Psoas muscle (tissue), 7 donors: ENCODE measurements at regions not wholly inside any gene's neighbourhood (a gene's known extent, or its start where the extent isn't known, plus 50 kb on each side); places are given as distances from the start of the nearest gene placed in this dataset.
"Not testable (repeated sequence)": the region's sequence is repeated elsewhere in the genome, so short reads cannot be mapped to it uniquely, and the experiment has no call there.

ENCODE experiments used
- ATAC-seq, 4 donors: fragments of 200-7000 bp; cut with Tn5 transposase; one replicate each; pipeline ENCODE4 v1.9.1; 2020; ENCODE audit warnings: moderate library complexity in 3 of 4, mild to moderate bottlenecking in 2 of 4
- DNase-seq, 2 donors: peaks; one replicate each; pipeline ENCODE4 v3.0.0-alpha.2; 2020
- H3K27ac ChIP-seq: fragments of 200-600 bp; one replicate; pipeline ENCODE4 v1.8.0; 2022
- H3K27me3 ChIP-seq, 3 donors: fragments of 200-600 bp in 1 of 3; one replicate each; pipeline versions ENCODE4 v1.6.1 to v1.8.0; 2013 to 2022; ENCODE audit warnings: low read length in 2 of 3, mild to moderate bottlenecking in 2 of 3, moderate library complexity in 1 of 3; ENCODE audit not compliant: insufficient read depth in 3 of 3
- H3K36me3 ChIP-seq, 2 donors: fragments of 200-600 bp in 1 of 2; one replicate each; pipeline versions ENCODE4 v1.6.1 to v1.8.0; 2013 to 2022; ENCODE audit warnings: low read depth in 1 of 2, mild to moderate bottlenecking in 1 of 2, moderate library complexity in 1 of 2; ENCODE audit not compliant: insufficient read depth in 1 of 2
- H3K4me1 ChIP-seq: fragments of 200-600 bp; one replicate; pipeline ENCODE4 v1.8.0; 2022
- H3K4me3 ChIP-seq: fragments of 200-600 bp; one replicate; pipeline ENCODE4 v1.8.0; 2022; ENCODE audit warnings: mild to moderate bottlenecking
- H3K9me3 ChIP-seq: fragments of 200-600 bp; one replicate; pipeline ENCODE4 v1.8.0; 2022
- CTCF ChIP-seq: fragments of 200-600 bp; IDR thresholded peaks from one replicate; pipeline ENCODE4 v1.8.0; 2022; ENCODE audit warnings: antibody characterized with exemption
- WGBS, 3 donors: extraction: QIAGEN DNeasy Blood & Tissue Kit; methylation state at CpG; one replicate each; pipeline versions ENCODE4 v1.1.6 to v1.1.7; 2013; 5-methylcytosine and 5-hydroxymethylcytosine counted together
- intact Hi-C, 2 donors: fragments of 100-400 bp; cut with DNase I; formaldehyde crosslinking; loops; one replicate each; pipeline versions ENCODE4 v1.11.0 to v1.14.2; 2022
- donor health status: healthy with polysubstance abuse.
- donor health status: DM: no; HTN: no; CAD: no; lungs with moderate emphysema.
- donor health status: Bipolar disorder and iron deficiency.
- donor health status: healthy.
- donor health status: DM: yes; HTN: yes; CAD: no.
- donor health status: DM: no; HTN: no; CAD: no.
- donor health status: DM: yes; HTN: yes; CAD: no.

DNA sequence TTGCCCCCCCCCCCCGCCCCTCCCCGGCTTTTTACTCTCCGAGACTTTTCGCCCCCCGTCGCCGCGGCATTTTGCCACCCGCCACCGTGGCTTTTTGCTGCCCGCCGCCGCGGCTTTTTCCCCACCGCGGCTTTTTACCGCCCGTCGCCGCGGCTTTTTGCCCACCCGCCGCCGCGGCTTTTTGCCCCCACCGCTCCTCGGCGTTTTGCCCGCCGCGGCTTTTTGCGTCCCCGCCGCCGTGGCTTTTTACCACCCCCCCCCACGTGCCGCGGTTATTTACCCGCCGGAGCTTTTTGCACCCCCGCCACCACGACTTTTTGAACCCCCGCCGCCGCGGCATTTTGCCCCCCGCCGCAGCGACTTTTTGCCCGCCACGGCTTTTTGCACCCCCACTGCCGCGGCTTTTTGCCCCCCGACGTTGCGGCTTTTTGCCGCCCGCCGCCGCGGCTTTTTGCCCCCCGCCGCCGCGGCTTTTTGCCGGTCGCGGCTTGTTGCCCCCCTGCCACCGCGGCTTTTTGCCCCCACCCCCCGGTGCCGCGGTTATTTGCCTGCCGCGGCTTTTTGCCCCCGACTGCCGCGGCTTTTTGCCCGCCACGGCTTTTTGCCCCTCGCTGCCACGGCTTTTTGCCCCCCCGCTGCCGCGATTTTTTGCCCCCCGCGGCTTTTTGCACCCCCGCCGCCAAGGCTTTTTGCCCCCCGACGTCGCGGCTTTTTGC lies 461.1 kb downstream of the ZNF33B start:
- Histone ChIP-seq H3K4me3 (no peak overlapping the region), H3K4me1 (no peaks in the 10 kb centered on the region), H3K27ac (no peak overlapping the region), H3K27me3 (peaks cover 0 to 42% (median 2%) of the 10 kb centered on the region in 3 donors), H3K9me3 (no peaks in the 10 kb centered on the region), H3K36me3 (no peaks in the 10 kb centered on the region)
- ATAC-seq (no peak), DNase-seq (peak in 1 of 2 donors; percentile 53)
- no peak for TF ChIP-seq CTCF
- WGBS, 3 donors: 3 to 6% (median 6%) methylated on average over 32 to 89 of the region's 93 CpGs
- intact Hi-C loops: loop anchor here in 1 of 2 donors (10.0 kb wide), 1 partner anchor 928 kb away; no protein-coding TSS in a partner anchor

GRCh38 chr10:42150428-42151061 lies 487.8 kb downstream of the ZNF33B start:
- no peak for DNase-seq
- intact Hi-C loops: no loop called here
- Histone ChIP-seq H3K4me1 (no peaks in the 10 kb centered on the region), H3K27ac (no peak overlapping the region), H3K9me3 (no peaks in the 10 kb centered on the region), H3K4me3 (no peak overlapping the region), H3K27me3 (peaks cover 0 to 11% (median 0%) of the 10 kb centered on the region in 3 donors), H3K36me3 (no peaks in the 10 kb centered on the region)
- 36 to 55% (median 45%) methylated on average over 52 to 59 of the region's 59 CpGs for WGBS, 3 donors
- ATAC-seq: no peak
- no peak for TF ChIP-seq CTCF

DNA sequence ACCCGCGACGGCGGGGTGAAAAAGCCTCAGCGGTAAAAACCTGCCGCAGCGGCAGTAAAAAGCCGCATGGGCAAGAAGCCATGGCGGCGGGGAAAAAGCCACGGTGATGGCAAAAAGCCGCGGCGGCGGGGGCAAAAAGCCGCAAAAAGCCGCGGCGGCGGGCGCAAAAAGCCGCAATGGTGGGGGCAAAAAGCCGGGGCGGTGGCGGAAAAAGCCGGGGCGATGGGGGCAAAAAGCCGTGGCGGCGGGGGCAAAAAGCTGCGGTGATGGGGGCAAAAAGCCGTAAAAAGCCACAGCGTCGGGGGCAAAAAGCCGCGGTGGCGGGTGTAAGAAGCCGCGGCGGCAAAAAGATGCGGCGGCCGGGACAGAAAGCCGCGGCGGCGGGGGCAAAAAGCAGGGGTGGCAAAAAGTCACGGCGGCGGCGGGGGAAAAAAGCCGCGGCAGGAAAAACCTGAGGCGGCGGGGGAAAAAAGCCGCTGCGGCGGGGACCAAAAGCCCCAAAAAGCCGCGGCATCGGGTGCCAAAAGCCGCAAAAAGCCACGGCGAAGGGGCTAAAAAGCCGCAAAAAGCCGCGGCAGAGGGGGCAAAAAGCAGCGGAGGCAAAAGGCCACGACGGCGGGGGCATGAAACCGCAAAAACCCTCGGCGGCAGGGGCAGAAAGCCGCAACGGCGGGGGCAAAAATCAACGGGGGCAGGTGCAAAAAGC lies 488.5 kb downstream of the ZNF33B start:
- no peak for TF ChIP-seq CTCF
- WGBS, 3 donors: 40 to 64% (median 54%) methylated on average over 78 of the region's 78 CpGs
- no peak overlapping the region for H3K4me3 ChIP-seq
- no peak overlapping the region for H3K27ac ChIP-seq
- ATAC-seq (no peak), DNase-seq (peak in 1 of 2 donors; percentile 39)
- intact Hi-C loops: no loop called here
- no peaks in the 10 kb centered on the region for H3K36me3 ChIP-seq
- no peaks in the 10 kb centered on the region for H3K4me1 ChIP-seq
- H3K27me3 ChIP-seq: peaks cover 0 to 11% (median 0%) of the 10 kb centered on the region in 3 donors
- H3K9me3 ChIP-seq: no peaks in the 10 kb centered on the region

DNA sequence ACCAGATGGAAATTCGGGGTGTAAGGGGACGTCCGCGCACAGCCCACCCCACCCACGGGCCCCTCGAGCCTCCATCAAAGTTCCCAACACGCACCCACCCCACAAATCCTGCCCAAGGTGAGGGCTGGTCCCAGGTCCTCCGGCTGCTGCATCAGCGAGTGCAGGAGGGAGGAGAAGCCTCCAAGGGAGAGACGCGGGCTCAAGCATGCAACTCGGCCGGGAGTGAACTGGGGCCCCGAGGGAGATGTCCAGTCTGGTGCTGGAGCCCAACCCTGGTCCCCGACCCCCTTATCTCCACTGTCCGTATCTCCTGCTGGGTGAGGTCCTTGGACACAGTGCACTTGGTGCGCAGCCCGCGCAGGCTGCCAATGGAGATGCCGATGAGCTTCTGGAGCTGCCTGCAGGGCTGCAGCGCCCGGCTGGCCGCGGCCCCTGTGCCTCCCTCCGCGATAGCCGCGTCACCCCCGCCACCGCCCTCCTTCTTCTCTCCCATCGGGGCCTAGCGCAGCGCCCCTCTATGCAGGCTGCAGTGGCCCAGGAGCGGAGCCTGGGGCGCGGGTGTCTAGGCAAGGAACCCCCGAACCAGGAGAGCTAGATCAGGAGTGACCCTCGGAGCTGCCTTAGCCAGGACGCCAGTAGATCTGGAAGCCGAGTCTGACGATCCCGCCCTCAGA lies 489.2 kb downstream of the ZNF33B start:
- H3K9me3 ChIP-seq: no peaks in the 10 kb centered on the region
- peak; percentile 43 to 46 for DNase-seq
- 48 to 71% (median 60%) methylated on average over 37 to 42 of the region's 42 CpGs for WGBS, 3 donors

DNA sequence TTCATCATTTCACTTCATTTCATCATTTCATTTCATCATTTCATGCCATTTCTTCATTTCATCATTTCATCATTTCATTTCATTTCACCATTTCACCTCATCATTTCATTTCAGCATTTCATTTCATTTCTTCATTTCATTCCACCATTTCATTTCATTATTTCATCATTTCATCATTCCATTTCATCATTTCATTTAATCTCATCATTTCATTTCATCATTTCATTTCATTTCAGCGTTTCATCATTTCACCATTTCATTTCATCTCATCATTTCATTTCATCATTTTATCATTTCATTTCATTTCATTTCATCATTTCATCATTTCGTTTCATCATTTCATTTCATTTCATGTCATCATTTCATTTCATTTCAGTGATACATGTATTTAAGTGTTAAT lies 492.2 kb downstream of the ZNF33B start:
- H3K9me3 ChIP-seq, ATAC-seq, H3K36me3 ChIP-seq, H3K4me3 ChIP-seq, H3K4me1 ChIP-seq, H3K27ac ChIP-seq, intact Hi-C loops, DNase-seq: not testable (repeated sequence)
- peaks cover 0 to 11% (median 0%) of the 10 kb centered on the region in 3 donors for H3K27me3 ChIP-seq
- 47 to 60% (median 48%) methylated on average over 2 of the region's 2 CpGs for WGBS, 3 donors

More for the DNA sequence above, 489.2 kb downstream of the ZNF33B start:
- ATAC-seq: no peak
- Histone ChIP-seq H3K36me3 (no peaks in the 10 kb centered on the region), H3K27me3 (peaks cover 0 to 11% (median 0%) of the 10 kb centered on the region in 3 donors), H3K4me3 (no peak overlapping the region), H3K27ac (no peak overlapping the region), H3K4me1 (no peaks in the 10 kb centered on the region)
- intact Hi-C loops: no loop called here
- TF ChIP-seq CTCF: no peak

DNA sequence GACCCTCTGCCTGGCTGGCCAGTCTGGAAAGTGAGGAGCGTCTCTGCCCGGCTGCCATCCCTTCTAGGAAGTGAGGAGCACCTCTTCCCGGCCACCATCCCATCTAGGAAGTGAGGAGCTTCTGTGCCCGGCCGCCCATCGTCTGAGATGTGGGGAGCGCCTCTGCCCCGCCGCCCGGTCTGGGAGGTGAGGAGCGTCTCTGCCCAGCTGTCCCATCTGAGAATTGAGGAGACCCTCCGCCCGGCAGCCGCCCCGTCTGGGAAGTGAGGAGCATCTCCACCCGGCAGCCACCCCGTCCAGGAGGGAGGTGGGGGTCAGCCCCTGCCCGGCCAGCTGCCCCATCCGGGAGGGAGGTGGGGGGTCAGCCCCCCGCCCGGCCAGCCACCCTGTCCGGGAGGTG lies 500.3 kb downstream of the ZNF33B start:
- H3K36me3 ChIP-seq, H3K4me1 ChIP-seq, H3K9me3 ChIP-seq, ATAC-seq, H3K4me3 ChIP-seq, H3K27ac ChIP-seq, intact Hi-C loops, H3K27me3 ChIP-seq: not testable (repeated sequence)
- WGBS, 3 donors: 87 to 90% (median 90%) methylated on average over 19 to 22 of the region's 22 CpGs
- peak in 1 of 2 donors; percentile 51 for DNase-seq
